GM18951 (cell line): ENCODE measurements at regions not wholly inside any gene's neighbourhood (a gene's known extent, or its start where the extent isn't known, plus 50 kb on each side); places are given as distances from the start of the nearest gene placed in this dataset.
"Not testable (repeated sequence)": the region's sequence is repeated elsewhere in the genome, so short reads cannot be mapped to it uniquely, and the experiment has no call there.

Experiments used
- POLR2A ChIP-seq: IDR thresholded peaks from 4 replicates; pipeline ENCODE4 v1.6.1; 2011; ENCODE audit warnings: mild to moderate bottlenecking; ENCODE audit not compliant: insufficient read length, insufficient read depth; ENCODE audit errors: extremely low read depth
- in situ Hi-C: fragments of 300-500 bp; cut with MboI; formaldehyde crosslinking; loops from one replicate; pipeline ENCODE4 v1.12.0; 2022; ENCODE audit warnings: low sequenced_read_pairs, mixed read lengths, inconsistent platforms; ENCODE audit not compliant: unreplicated experiment

DNA sequence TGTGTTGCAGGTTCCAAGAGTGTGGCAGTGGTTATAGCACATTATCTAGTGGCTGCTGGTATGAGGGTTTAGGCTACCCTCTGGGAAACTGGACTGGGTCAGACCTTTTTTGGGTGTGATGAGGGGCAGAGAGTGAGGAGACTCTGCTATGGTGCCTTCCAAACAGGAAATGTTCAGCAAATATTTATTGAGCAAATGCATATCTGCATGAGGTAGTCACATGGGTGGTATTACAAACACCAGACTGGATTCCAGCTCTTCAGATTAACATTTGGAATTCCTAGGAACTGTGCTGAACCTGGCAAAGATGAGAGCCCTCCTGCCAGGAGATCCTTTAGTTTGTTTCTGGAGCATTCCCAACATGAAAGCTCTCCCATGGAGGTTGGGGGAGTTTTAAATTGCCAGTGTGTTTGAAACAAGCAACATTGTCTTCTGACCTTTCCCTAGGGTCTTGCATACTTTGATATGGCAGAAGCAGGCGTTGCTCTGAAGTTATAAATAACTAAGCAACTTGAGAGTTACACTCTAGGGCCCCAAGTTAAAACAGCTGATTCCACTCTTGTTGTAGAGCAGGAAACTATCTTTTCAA, 341.2 kb upstream of the C2CD4B start:
- in situ Hi-C loops, result no loop called here
- no peak for TF ChIP-seq POLR2A

DNA sequence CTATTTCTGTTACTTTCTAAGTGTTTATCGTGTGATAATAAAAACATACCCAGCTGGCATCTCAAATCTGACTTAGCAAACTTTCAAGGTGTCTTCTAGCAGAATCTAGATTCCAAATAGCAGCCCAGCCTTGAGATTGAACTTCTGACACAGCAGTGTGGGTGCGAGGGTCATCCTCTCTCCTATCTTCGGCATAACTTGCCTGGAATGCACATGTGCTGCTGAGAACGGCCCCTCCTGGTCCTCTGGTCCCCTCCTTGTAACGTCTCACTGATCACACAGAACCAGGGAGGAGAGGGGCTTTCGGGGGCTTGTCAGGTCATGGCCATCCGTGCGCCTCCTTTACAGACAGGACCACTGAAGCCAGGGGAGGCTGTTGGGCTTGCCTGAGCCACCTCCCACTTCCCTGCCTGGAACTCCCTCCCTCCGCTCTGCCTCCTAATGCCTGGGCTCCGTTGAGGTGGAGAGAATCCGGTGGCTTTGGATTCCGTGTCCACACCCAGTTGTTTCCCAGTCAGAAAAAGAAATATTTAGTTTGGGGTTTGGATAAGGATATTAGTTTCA, 344.4 kb upstream of the C2CD4B start:
- in situ Hi-C loops, result no loop called here
- no peak for TF ChIP-seq POLR2A

- no peak for TF ChIP-seq POLR2A
- in situ Hi-C loops, result no loop called here
Measured at GRCh38 chr15:62510791-62511190, 345.7 kb upstream of the C2CD4B start.

GRCh38 chr15:62512904-62513303, 347.8 kb upstream of the C2CD4B start:
- in situ Hi-C loops, result no loop called here
- TF ChIP-seq POLR2A, result no peak

- in situ Hi-C loops, result no loop called here
- TF ChIP-seq POLR2A, result no peak
Measured at GRCh38 chr15:62513893-62514292, 348.8 kb upstream of the C2CD4B start.

DNA sequence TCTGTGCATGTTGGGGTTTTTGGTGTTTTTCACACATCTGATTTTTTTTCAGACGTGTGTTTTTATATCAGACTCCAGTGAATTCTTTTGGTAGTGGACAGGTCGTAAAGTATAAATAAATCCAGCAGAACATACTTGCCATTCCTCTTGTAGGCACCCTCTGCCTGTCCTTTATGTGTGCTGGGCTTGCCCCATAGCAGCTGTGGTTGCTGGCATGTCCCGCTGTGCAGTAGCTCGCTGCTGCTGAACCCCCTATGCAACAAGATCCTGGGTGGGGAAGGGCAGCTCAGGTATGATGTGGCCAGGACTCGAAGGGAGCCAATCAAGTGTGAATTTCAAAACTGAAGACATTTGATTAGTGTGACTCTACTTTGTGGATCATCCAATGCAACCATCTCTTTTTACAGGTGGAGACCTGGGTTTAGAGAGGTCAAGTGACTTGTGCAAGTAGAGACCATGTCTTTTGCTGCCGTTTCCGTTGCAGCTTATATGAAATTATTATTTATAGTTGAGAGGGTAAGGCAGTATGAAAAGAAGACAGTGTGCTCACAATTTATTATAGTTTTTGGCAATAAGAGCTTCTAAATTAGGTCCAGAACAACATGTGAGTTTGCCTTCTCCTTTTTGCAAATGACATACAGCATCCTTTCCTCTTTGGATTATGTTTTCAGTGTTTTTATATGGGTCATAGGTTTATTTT, 350.8 kb upstream of the C2CD4B start:
- no peak for TF ChIP-seq POLR2A
- in situ Hi-C loops, result no loop called here

DNA sequence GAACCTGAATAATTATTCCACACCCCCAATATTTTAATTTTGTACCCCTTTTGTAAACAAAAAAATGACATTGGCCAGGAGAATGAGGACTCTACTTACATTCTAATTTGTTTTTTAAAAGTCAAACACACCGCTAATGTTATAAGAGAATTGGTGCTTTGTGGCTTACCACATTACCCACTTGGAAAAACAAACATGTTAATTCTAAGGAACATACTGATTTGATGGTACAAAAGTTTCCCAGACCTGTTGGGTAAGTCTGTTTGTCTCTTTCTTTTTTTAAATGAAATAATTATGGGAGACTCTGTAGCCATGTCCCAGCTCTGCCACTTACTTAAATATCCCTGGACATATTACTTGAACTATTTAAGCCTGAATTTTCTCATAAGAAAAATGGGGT, 352.5 kb upstream of the C2CD4B start:
- no peak for TF ChIP-seq POLR2A
- in situ Hi-C loops, result no loop called here

- in situ Hi-C loops, result not testable (repeated sequence)
Measured at GRCh38 chr15:62518666-62519065, 353.6 kb upstream of the C2CD4B start.

- in situ Hi-C loops, result no loop called here
- no peak for TF ChIP-seq POLR2A
Measured at GRCh38 chr15:62519900-62520299, 354.8 kb upstream of the C2CD4B start.

GRCh38 chr15:62520887-62521286, 355.8 kb upstream of the C2CD4B start:
- in situ Hi-C loops, result no loop called here
- TF ChIP-seq POLR2A, result no peak

- TF ChIP-seq POLR2A, result no peak
- in situ Hi-C loops, result no loop called here
Measured at GRCh38 chr15:62521396-62521795, 356.3 kb upstream of the C2CD4B start.

- no peak for TF ChIP-seq POLR2A
- in situ Hi-C loops, result no loop called here
Measured at GRCh38 chr15:62524848-62525247, 359.8 kb upstream of the C2CD4B start.

DNA sequence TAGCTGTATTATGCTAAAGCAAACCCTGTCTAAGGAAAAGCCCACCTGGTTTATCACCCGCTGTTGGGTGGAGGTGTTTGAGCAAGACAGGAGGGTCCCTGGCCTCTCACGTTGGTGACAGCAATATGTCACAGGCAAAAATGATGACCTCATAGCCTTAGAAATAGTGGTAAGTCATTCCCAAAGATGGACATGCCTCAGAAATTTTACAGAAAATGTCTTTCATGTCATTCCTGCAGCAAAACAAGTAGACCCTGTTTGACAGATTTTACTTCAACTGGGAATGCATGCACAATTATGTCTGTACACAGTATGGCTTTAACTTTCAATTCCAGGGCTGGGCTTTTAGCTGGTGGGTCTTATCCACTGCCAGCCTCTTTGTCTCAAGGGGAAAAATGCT, 362.3 kb upstream of the C2CD4B start:
- TF ChIP-seq POLR2A, result no peak
- in situ Hi-C loops, result no loop called here

DNA sequence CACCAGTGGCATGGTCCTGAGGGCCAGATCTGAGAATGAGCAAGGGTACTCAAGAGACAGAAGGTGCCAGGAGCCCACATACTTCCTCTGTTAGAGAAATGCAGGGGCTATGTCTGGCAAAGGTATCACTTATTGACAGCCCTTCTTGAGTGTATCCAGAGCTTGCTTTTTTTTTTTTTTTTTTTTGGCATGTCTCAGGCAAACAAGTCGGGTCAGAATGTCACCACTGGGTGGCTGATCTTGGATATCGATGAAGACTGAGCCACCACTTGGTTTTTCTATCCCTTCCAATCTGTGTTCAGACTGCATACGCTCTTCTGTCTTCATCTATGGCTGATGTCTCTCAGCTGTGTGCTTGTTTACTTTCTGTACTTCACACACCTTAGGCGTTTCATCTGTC, 363.4 kb upstream of the C2CD4B start:
- TF ChIP-seq POLR2A, result no peak
- in situ Hi-C loops, result no loop called here
